Suprapubic skin (tissue), 4 donors: ENCODE measurements at regions not wholly inside any gene's neighbourhood (a gene's known extent, or its start where the extent isn't known, plus 50 kb on each side); places are given as distances from the start of the nearest gene placed in this dataset.

Experiments
- EP300 ChIP-seq: sonication (generic); formaldehyde crosslinking; IDR thresholded peaks from one replicate; pipeline ENCODE4 v1.6.1; 2017; ENCODE audit warnings: antibody characterized with exemption
- POLR2A ChIP-seq, 2 donors: fragments of 450-650 bp; IDR thresholded peaks; one replicate each; pipeline ENCODE4 v1.6.1; 2017; ENCODE audit warnings: antibody characterized with exemption in 2 of 2, mild to moderate bottlenecking in 2 of 2, moderate library complexity in 2 of 2
- POLR2AphosphoS5 ChIP-seq, 3 donors: sonication (generic); formaldehyde crosslinking; IDR thresholded peaks; one replicate each; pipeline ENCODE4 v1.6.1; 2017; ENCODE audit warnings: antibody characterized with exemption in 3 of 3
- TF ChIP-seq, protein P1 (sequence below), 2 donors: fragments of 200-600 bp in 1 of 2; fragments of 450-650 bp in 1 of 2; sonication (generic) in 1 of 2; IDR thresholded peaks; one replicate each; pipeline ENCODE4 v1.5.1; 2016 to 2019; ENCODE audit warnings: antibody characterized with exemption in 2 of 2, mild to moderate bottlenecking in 1 of 2, moderate library complexity in 1 of 2

DNA sequence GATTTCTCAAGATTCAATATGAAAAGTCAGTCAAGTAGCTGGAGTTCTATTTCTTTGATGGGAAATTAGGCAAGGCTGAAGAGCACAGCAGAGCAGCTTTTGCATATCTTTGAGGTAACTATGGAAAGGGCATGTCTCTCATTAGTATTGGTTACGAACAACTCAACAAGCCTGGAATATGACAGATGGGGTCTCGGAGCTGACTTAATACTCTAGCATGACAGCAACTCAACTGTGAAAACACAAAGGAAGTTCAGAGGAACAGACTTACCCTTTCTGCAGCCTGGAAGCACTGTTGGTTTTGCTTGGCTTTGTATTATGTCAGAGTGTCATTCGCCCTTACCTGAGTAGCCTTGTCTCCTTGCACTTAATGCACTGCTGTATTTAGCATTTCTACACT lies 79.9 kb upstream of the AADAT start:
- TF ChIP-seq, protein P1, sequence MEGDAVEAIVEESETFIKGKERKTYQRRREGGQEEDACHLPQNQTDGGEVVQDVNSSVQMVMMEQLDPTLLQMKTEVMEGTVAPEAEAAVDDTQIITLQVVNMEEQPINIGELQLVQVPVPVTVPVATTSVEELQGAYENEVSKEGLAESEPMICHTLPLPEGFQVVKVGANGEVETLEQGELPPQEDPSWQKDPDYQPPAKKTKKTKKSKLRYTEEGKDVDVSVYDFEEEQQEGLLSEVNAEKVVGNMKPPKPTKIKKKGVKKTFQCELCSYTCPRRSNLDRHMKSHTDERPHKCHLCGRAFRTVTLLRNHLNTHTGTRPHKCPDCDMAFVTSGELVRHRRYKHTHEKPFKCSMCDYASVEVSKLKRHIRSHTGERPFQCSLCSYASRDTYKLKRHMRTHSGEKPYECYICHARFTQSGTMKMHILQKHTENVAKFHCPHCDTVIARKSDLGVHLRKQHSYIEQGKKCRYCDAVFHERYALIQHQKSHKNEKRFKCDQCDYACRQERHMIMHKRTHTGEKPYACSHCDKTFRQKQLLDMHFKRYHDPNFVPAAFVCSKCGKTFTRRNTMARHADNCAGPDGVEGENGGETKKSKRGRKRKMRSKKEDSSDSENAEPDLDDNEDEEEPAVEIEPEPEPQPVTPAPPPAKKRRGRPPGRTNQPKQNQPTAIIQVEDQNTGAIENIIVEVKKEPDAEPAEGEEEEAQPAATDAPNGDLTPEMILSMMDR (IDR thresholded peaks at IDR 0.05) = no peak
- TF ChIP-seq POLR2A (IDR thresholded peaks at IDR 0.05) = no peak
- no peak for TF ChIP-seq POLR2AphosphoS5 (IDR thresholded peaks at IDR 0.05)
- no peak for TF ChIP-seq EP300
